ENCODE measurements at regions not wholly inside any gene's neighbourhood (a gene's known extent, or its start where the extent isn't known, plus 50 kb on each side); places are given as distances from the start of the nearest gene placed in this dataset.

DNA sequence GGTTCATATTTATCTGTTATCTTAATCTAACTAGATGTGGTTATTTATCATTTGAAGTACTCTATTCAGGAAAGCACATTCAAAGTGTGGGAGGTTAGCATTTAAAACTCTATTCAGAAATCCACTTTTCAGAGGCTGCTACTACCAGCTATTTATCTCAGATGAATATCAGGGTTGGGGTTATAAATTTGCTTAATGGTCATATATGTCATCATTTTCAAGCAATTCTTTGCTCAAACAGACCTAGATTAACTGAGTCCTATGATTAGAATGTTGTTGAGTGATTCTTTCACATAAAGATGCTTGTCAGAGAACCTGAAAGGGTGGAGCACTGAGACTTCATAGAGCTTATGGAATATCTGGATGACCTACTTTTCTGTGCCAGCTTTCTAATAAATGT is 436.9 kb upstream of the TGFBR2 start:
- TF ChIP-seq POLR2A (IDR thresholded peaks at IDR 0.05) = no peak
- TF ChIP-seq, protein P1, sequence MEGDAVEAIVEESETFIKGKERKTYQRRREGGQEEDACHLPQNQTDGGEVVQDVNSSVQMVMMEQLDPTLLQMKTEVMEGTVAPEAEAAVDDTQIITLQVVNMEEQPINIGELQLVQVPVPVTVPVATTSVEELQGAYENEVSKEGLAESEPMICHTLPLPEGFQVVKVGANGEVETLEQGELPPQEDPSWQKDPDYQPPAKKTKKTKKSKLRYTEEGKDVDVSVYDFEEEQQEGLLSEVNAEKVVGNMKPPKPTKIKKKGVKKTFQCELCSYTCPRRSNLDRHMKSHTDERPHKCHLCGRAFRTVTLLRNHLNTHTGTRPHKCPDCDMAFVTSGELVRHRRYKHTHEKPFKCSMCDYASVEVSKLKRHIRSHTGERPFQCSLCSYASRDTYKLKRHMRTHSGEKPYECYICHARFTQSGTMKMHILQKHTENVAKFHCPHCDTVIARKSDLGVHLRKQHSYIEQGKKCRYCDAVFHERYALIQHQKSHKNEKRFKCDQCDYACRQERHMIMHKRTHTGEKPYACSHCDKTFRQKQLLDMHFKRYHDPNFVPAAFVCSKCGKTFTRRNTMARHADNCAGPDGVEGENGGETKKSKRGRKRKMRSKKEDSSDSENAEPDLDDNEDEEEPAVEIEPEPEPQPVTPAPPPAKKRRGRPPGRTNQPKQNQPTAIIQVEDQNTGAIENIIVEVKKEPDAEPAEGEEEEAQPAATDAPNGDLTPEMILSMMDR (IDR thresholded peaks at IDR 0.05) = no peak
